ENCODE measurements at regions not wholly inside any gene's neighbourhood (a gene's known extent, or its start where the extent isn't known, plus 50 kb on each side); places are given as distances from the start of the nearest gene placed in this dataset.

GRCh38 chr1:31524186-31524901, 52.0 kb upstream of the TINAGL1 start:
- no peak overlapping the region for H2AFZ ChIP-seq (ENCODE audit: low read depth, low read length, severe bottlenecking)
- no peak overlapping the region for H3K4me2 ChIP-seq (ENCODE audit: low read depth, low read length, poor library complexity, severe bottlenecking)
- no peaks in the 10 kb centered on the region for H3K27me3 ChIP-seq (ENCODE audit: low read length)
- no peaks in the 10 kb centered on the region for H3K79me2 ChIP-seq (ENCODE audit: insufficient read depth, low read length)
- no peaks in the 10 kb centered on the region for H3K9me2 ChIP-seq (replicated peaks; ENCODE audit: insufficient read depth, low read length)
- TF ChIP-seq CTCF (IDR thresholded peaks at IDR 0.05; ENCODE audit: insufficient read depth, low read length, poor library complexity, severe bottlenecking) (no peak), EZH2phosphoT487 (conservative IDR thresholded peaks at IDR 0.05; ENCODE audit: low read length) (no peak)
- H3K27ac ChIP-seq (ENCODE audit: low read depth, low read length), result no peak overlapping the region
- no peak overlapping the region for H3K4me3 ChIP-seq (ENCODE audit: insufficient read depth, low read length, poor library complexity, severe bottlenecking)
- no peaks in the 10 kb centered on the region for H4K20me1 ChIP-seq (ENCODE audit: low read depth, low read length)
- no peak overlapping the region for H3K9ac ChIP-seq (ENCODE audit: low read length)
- no peaks in the 10 kb centered on the region for H3K36me3 ChIP-seq (ENCODE audit: low read length)
- no peaks in the 10 kb centered on the region for H3K9me3 ChIP-seq (ENCODE audit: insufficient read depth, low read length)
- H3F3A ChIP-seq (ENCODE audit: insufficient read depth), result no peaks in the 10 kb centered on the region

Data from SU-DHL-6 (cell line).